Aorta (tissue), 5 donors: ENCODE measurements at regions not wholly inside any gene's neighbourhood (a gene's known extent, or its start where the extent isn't known, plus 50 kb on each side); places are given as distances from the start of the nearest gene placed in this dataset.
A peak's percentile ranks its signal among the peaks of the same experiment; 100 is the strongest.
"Not testable (repeated sequence)": the region's sequence is repeated elsewhere in the genome, so short reads cannot be mapped to it uniquely, and the experiment has no call there.

Experiments used
- ATAC-seq: fragments of 200-7000 bp; cut with Tn5 transposase; one replicate; pipeline ENCODE4 v1.9.1; 2022; ENCODE audit warnings: moderate library complexity; ENCODE audit not compliant: low FRiP score
- DNase-seq, 2 donors: peaks; one replicate each; pipeline ENCODE4 v3.0.0-alpha.2; 2020
- H3K27ac ChIP-seq, 2 donors: one replicate each; pipeline ENCODE4 v1.5.1; 2013; ENCODE audit warnings: low read length in 2 of 2, mild to moderate bottlenecking in 2 of 2, moderate library complexity in 2 of 2, control low read depth in 1 of 2, inconsistent platforms in 1 of 2, low read depth in 1 of 2
- H3K27me3 ChIP-seq, 2 donors: one replicate each; pipeline ENCODE4 v1.6.1; 2013; ENCODE audit warnings: control low read depth in 1 of 2, low read length in 1 of 2, mild to moderate bottlenecking in 1 of 2, moderate library complexity in 1 of 2; ENCODE audit not compliant: insufficient read depth in 2 of 2, control insufficient read depth in 1 of 2
- H3K36me3 ChIP-seq, 2 donors: one replicate each; pipeline ENCODE4 v1.6.1; 2013; ENCODE audit warnings: control low read depth in 1 of 2, low read length in 1 of 2, mild to moderate bottlenecking in 1 of 2; ENCODE audit not compliant: insufficient read depth in 2 of 2, control insufficient read depth in 1 of 2
- H3K4me1 ChIP-seq, 2 donors: one replicate each; pipeline ENCODE4 v1.6.1; 2013; ENCODE audit warnings: low read length in 2 of 2, control low read depth in 1 of 2, mild to moderate bottlenecking in 1 of 2, moderate library complexity in 1 of 2; ENCODE audit not compliant: insufficient read depth in 2 of 2, control insufficient read depth in 1 of 2
- H3K4me3 ChIP-seq, 2 donors: one replicate each; pipeline ENCODE4 v1.5.1; 2013; ENCODE audit warnings: low read length in 2 of 2, control low read depth in 1 of 2, mild to moderate bottlenecking in 1 of 2
- H3K9me3 ChIP-seq: one replicate; pipeline ENCODE4 v1.6.1; 2013; ENCODE audit warnings: mild to moderate bottlenecking, low read length; ENCODE audit not compliant: control insufficient read depth
- WGBS, 2 donors: extraction: QIAGEN DNeasy Blood & Tissue Kit; methylation state at CpG; one replicate each; pipeline ENCODE4 v1.1.7; 2013; 5-methylcytosine and 5-hydroxymethylcytosine counted together
- intact Hi-C, 2 donors: fragments of 100-400 bp; cut with DNase I; formaldehyde crosslinking; loops; one replicate each; pipeline versions ENCODE4 v1.14.2 to v1.15.0; 2022
- donor health status: healthy with polysubstance abuse.
- donor health status: Bipolar disorder and iron deficiency.
- donor health status: DM: no; HTN: no; CAD: no.
- donor health status: DM: no; HTN: no; CAD: no.
- donor health status: DM: yes; HTN: yes; CAD: no.

- 92 to 100% methylated on average over 1 of the region's 1 CpG for WGBS, 2 donors
- H3K36me3 ChIP-seq, H3K9me3 ChIP-seq, intact Hi-C loops, H3K4me3 ChIP-seq, H3K27me3 ChIP-seq, H3K27ac ChIP-seq, DNase-seq, ATAC-seq, H3K4me1 ChIP-seq: not testable (repeated sequence)
These were observed 108.3 kb upstream of the RUNX1 start for GRCh38 chr21:35157374-35157773.

- Histone ChIP-seq H3K4me1 (no peaks in the 10 kb centered on the region), H3K4me3 (no peak overlapping the region), H3K27me3 (no peaks in the 10 kb centered on the region), H3K27ac (no peak overlapping the region), H3K36me3 (no peaks in the 10 kb centered on the region), H3K9me3 (no peaks in the 10 kb centered on the region)
- 90% methylated on average over 4 of the region's 4 CpGs for WGBS, 2 donors
- intact Hi-C loops = no loop called here
- ATAC-seq (no peak), DNase-seq (no peak)
These were observed 107.5 kb upstream of the RUNX1 start for GRCh38 chr21:35156293-35157278.

GRCh38 chr21:35154788-35155187 lies 105.7 kb upstream of the RUNX1 start:
- H3K4me1 ChIP-seq = no peaks in the 10 kb centered on the region
- intact Hi-C loops = no loop called here
- no peaks in the 10 kb centered on the region for H3K36me3 ChIP-seq
- H3K9me3 ChIP-seq = no peaks in the 10 kb centered on the region
- DNase-seq = no peak
- no peaks in the 10 kb centered on the region for H3K27me3 ChIP-seq
- no peak overlapping the region for H3K27ac ChIP-seq
- no peak overlapping the region for H3K4me3 ChIP-seq
- 78 to 79% methylated on average over 6 of the region's 6 CpGs for WGBS, 2 donors
- ATAC-seq = no peak

GRCh38 chr21:35153671-35154070 lies 104.6 kb upstream of the RUNX1 start:
- no peaks in the 10 kb centered on the region for H3K4me1 ChIP-seq
- no peak overlapping the region for H3K27ac ChIP-seq
- no peak for DNase-seq
- no peak overlapping the region for H3K4me3 ChIP-seq
- intact Hi-C loops = no loop called here
- no peaks in the 10 kb centered on the region for H3K36me3 ChIP-seq
- H3K27me3 ChIP-seq = no peaks in the 10 kb centered on the region
- 47% methylated on average over 5 of the region's 5 CpGs for WGBS, 2 donors
- no peaks in the 10 kb centered on the region for H3K9me3 ChIP-seq
- ATAC-seq = no peak

- Histone ChIP-seq H3K27ac (no peak overlapping the region), H3K4me3 (no peak overlapping the region), H3K4me1 (no peaks in the 10 kb centered on the region), H3K27me3 (no peaks in the 10 kb centered on the region), H3K9me3 (no peaks in the 10 kb centered on the region), H3K36me3 (no peaks in the 10 kb centered on the region)
- 85 to 95% methylated on average over 2 of the region's 2 CpGs for WGBS, 2 donors
- ATAC-seq (no peak), DNase-seq (no peak)
- intact Hi-C loops = no loop called here
These were observed 101.6 kb upstream of the RUNX1 start for GRCh38 chr21:35150562-35151226.

- H3K27me3 ChIP-seq = no peaks in the 10 kb centered on the region
These were observed 100.6 kb upstream of the RUNX1 start for GRCh38 chr21:35149698-35150097.

GRCh38 chr21:35147439-35147838 lies 98.3 kb upstream of the RUNX1 start:
- ATAC-seq (no peak), DNase-seq (no peak)
- H3K4me3 ChIP-seq = no peak overlapping the region
- no peaks in the 10 kb centered on the region for H3K36me3 ChIP-seq
- WGBS, 2 donors = 77 to 81% methylated on average over 4 of the region's 4 CpGs
- intact Hi-C loops = no loop called here
- no peaks in the 10 kb centered on the region for H3K27me3 ChIP-seq
- no peak overlapping the region for H3K27ac ChIP-seq
- H3K9me3 ChIP-seq = no peaks in the 10 kb centered on the region
- no peaks in the 10 kb centered on the region for H3K4me1 ChIP-seq

More at GRCh38 chr21:35149698-35150097, 100.6 kb upstream of the RUNX1 start:
- intact Hi-C loops = no loop called here
- DNase-seq (no peak), ATAC-seq (no peak)
- Histone ChIP-seq H3K4me1 (no peaks in the 10 kb centered on the region), H3K9me3 (no peaks in the 10 kb centered on the region), H3K27ac (no peak overlapping the region), H3K36me3 (no peaks in the 10 kb centered on the region), H3K4me3 (no peak overlapping the region)
- 65 to 72% methylated on average over 3 of the region's 3 CpGs for WGBS, 2 donors

- WGBS, 2 donors = 31 to 38% methylated on average over 3 of the region's 3 CpGs
- H3K9me3 ChIP-seq = peaks cover 2% of the 10 kb centered on the region
- H3K27me3 ChIP-seq = no peaks in the 10 kb centered on the region
- H3K4me3 ChIP-seq = no peak overlapping the region
- H3K36me3 ChIP-seq = no peaks in the 10 kb centered on the region
- intact Hi-C loops = no loop called here
- no peak overlapping the region for H3K27ac ChIP-seq
- DNase-seq = peak; percentile 53 to 77
- H3K4me1 ChIP-seq = no peaks in the 10 kb centered on the region
- no peak for ATAC-seq
These were observed 96.6 kb upstream of the RUNX1 start for GRCh38 chr21:35145626-35146233.
